ENCODE measurements at regions not wholly inside any gene's neighbourhood (a gene's known extent, or its start where the extent isn't known, plus 50 kb on each side); places are given as distances from the start of the nearest gene placed in this dataset.

DNA sequence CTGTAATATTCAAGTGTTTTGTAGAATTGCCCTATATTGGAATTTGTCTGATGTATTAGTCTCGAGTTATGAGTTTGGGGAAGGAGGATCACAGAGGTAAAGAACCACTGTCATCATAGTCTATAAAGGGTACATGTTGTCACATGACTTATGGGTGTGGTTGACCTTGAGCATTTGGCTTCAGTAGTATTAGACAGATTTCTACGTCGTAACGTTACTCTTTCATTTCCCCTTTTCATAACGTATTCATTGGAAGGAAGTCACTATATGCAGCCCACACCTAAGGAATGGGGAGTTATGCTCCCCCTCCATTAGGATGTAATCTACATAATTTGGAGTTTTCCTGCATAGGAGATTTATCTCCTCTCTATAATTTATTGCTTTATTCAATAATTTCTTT, 110.1 kb upstream of the VAV3 start:
- no peak for TF ChIP-seq CTCF (IDR thresholded peaks at IDR 0.05)
- no peak overlapping the region for H3K4me3 ChIP-seq
- no peak for DNase-seq (ENCODE audit: low spot score)
- H3K27me3 ChIP-seq (replicated peaks; ENCODE audit: insufficient read depth): no peaks in the 10 kb centered on the region
- no peaks in the 10 kb centered on the region for H3K9me3 ChIP-seq
- no peaks in the 10 kb centered on the region for H3K4me1 ChIP-seq (ENCODE audit: control insufficient read depth in 1 of 2, low read depth in 2 of 2)
- H3K27ac ChIP-seq: no peak overlapping the region
- H3K36me3 ChIP-seq: no peaks in the 10 kb centered on the region
- ATAC-seq (ENCODE audit: insufficient number of reproducible peaks, low FRiP score, low read depth): no peak

GRCh38 chr1:108072776-108073175, 107.8 kb upstream of the VAV3 start:
- ATAC-seq (ENCODE audit: insufficient number of reproducible peaks, low FRiP score, low read depth) (no peak), DNase-seq (ENCODE audit: low spot score) (no peak)
- Histone ChIP-seq H3K4me1 (ENCODE audit: control insufficient read depth in 1 of 2, low read depth in 2 of 2) (no peaks in the 10 kb centered on the region), H3K27me3 (replicated peaks; ENCODE audit: insufficient read depth) (no peaks in the 10 kb centered on the region), H3K36me3 (no peaks in the 10 kb centered on the region), H3K4me3 (no peak overlapping the region), H3K9me3 (no peaks in the 10 kb centered on the region), H3K27ac (no peak overlapping the region)
- TF ChIP-seq CTCF (IDR thresholded peaks at IDR 0.05): no peak

DNA sequence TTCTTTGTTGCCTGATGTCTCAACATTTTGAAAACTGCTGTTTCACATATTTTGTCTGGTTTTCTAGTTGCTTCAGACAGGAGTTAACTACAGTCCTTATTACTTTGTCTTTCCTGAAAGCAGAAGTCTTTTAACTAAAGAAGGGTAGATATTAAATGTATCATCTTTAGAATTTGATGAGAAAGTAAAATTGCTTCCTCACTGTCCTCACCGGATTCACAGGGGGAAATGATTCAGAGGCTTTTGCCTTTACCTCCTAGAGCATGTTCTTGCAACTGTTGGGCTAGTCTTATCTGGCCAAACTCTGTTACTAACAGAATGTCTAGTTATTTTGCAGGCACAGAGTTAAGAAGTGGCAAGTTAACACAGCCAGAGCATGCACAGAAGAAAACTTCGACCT, 107.2 kb upstream of the VAV3 start:
- Histone ChIP-seq H3K4me3 (no peak overlapping the region), H3K27ac (no peak overlapping the region), H3K36me3 (no peaks in the 10 kb centered on the region), H3K4me1 (ENCODE audit: control insufficient read depth in 1 of 2, low read depth in 2 of 2) (no peaks in the 10 kb centered on the region), H3K9me3 (no peaks in the 10 kb centered on the region), H3K27me3 (replicated peaks; ENCODE audit: insufficient read depth) (no peaks in the 10 kb centered on the region)
- TF ChIP-seq CTCF (IDR thresholded peaks at IDR 0.05): no peak
- DNase-seq (ENCODE audit: low spot score) (no peak), ATAC-seq (ENCODE audit: insufficient number of reproducible peaks, low FRiP score, low read depth) (no peak)

- DNase-seq (ENCODE audit: low spot score) (no peak), ATAC-seq (ENCODE audit: insufficient number of reproducible peaks, low FRiP score, low read depth) (no peak)
- no peaks in the 10 kb centered on the region for H3K4me1 ChIP-seq (ENCODE audit: control insufficient read depth in 1 of 2, low read depth in 2 of 2)
- no peaks in the 10 kb centered on the region for H3K27me3 ChIP-seq (replicated peaks; ENCODE audit: insufficient read depth)
- H3K4me3 ChIP-seq: no peak overlapping the region
- TF ChIP-seq CTCF (IDR thresholded peaks at IDR 0.05): no peak
- H3K27ac ChIP-seq: no peak overlapping the region
- no peaks in the 10 kb centered on the region for H3K36me3 ChIP-seq
- no peaks in the 10 kb centered on the region for H3K9me3 ChIP-seq
Observed at GRCh38 chr1:108071601-108072000, 106.6 kb upstream of the VAV3 start.

GRCh38 chr1:108070662-108071061, 105.7 kb upstream of the VAV3 start:
- ATAC-seq (ENCODE audit: insufficient number of reproducible peaks, low FRiP score, low read depth): no peak

More at GRCh38 chr1:108070662-108071061, 105.7 kb upstream of the VAV3 start:
- no peaks in the 10 kb centered on the region for H3K36me3 ChIP-seq
- no peak for DNase-seq (ENCODE audit: low spot score)
- H3K4me3 ChIP-seq: no peak overlapping the region
- H3K27me3 ChIP-seq (replicated peaks; ENCODE audit: insufficient read depth): no peaks in the 10 kb centered on the region
- no peaks in the 10 kb centered on the region for H3K9me3 ChIP-seq
- no peak for TF ChIP-seq CTCF (IDR thresholded peaks at IDR 0.05)
- no peaks in the 10 kb centered on the region for H3K4me1 ChIP-seq (ENCODE audit: control insufficient read depth in 1 of 2, low read depth in 2 of 2)
- H3K27ac ChIP-seq: no peak overlapping the region

All from thoracic aorta (tissue), 2 donors.